22Rv1 (cell line): ENCODE measurements at regions not wholly inside any gene's neighbourhood (a gene's known extent, or its start where the extent isn't known, plus 50 kb on each side); places are given as distances from the start of the nearest gene placed in this dataset.

Experiments used
- H3K27ac ChIP-seq: fragments of 450-650 bp; 2 replicates; pipeline ENCODE4 v1.5.1; 2017
- CTCF ChIP-seq: fragments of 450-650 bp; IDR thresholded peaks from 2 replicates; pipeline ENCODE4 v1.5.1; 2017; ENCODE audit warnings: mild to moderate bottlenecking
- ZFX ChIP-seq: fragments of 450-650 bp; IDR thresholded peaks from 2 replicates; pipeline ENCODE4 v1.6.1; 2017; ENCODE audit warnings: antibody characterized with exemption, borderline replicate concordance

- TF ChIP-seq ZFX (no peak), CTCF (no peak)
- no peak overlapping the region for H3K27ac ChIP-seq
Measured at GRCh38 chr3:118564800-118565199, 469.8 kb downstream of the IGSF11 start.

GRCh38 chr3:118573912-118574311, 460.7 kb downstream of the IGSF11 start:
- TF ChIP-seq CTCF (no peak), ZFX (no peak)
- H3K27ac ChIP-seq = no peak overlapping the region

- TF ChIP-seq ZFX (no peak), CTCF (no peak)
- no peak overlapping the region for H3K27ac ChIP-seq
Measured at GRCh38 chr3:118577055-118577777, 457.4 kb downstream of the IGSF11 start.

GRCh38 chr3:118578559-118578958, 456.1 kb downstream of the IGSF11 start:
- TF ChIP-seq ZFX (no peak), CTCF (no peak)
- H3K27ac ChIP-seq = no peak overlapping the region

- TF ChIP-seq ZFX (no peak), CTCF (no peak)
- no peak overlapping the region for H3K27ac ChIP-seq
Measured at GRCh38 chr3:118587037-118587741, 447.5 kb downstream of the IGSF11 start.

- no peak for TF ChIP-seq ZFX
- TF ChIP-seq CTCF = no peak
- H3K27ac ChIP-seq = no peak overlapping the region
Measured at GRCh38 chr3:118587847-118588246, 446.8 kb downstream of the IGSF11 start.

GRCh38 chr3:118593277-118593670, 441.4 kb downstream of the IGSF11 start:
- H3K27ac ChIP-seq = no peak overlapping the region
- TF ChIP-seq ZFX (no peak), CTCF (no peak)
